KMS-11 (cell line): ENCODE measurements at regions not wholly inside any gene's neighbourhood (a gene's known extent, or its start where the extent isn't known, plus 50 kb on each side); places are given as distances from the start of the nearest gene placed in this dataset.

Experiments used
- H2AFZ ChIP-seq: fragments of 200-600 bp; sonication (generic); 2 replicates; pipeline ENCODE4 v1.6.1; 2016; ENCODE audit warnings: antibody characterized with exemption, mixed run types, low read depth
- H3K27ac ChIP-seq: fragments of 200-600 bp; sonication (generic); 2 replicates; pipeline ENCODE4 v1.6.1; 2016; ENCODE audit warnings: mild to moderate bottlenecking, mixed run types
- H3K27me3 ChIP-seq: fragments of 200-600 bp; sonication (generic); 2 replicates; pipeline ENCODE4 v1.6.1; 2017; ENCODE audit warnings: mild to moderate bottlenecking, low read depth, mixed run types, moderate library complexity; ENCODE audit not compliant: insufficient read depth
- H3K36me3 ChIP-seq: fragments of 200-600 bp; sonication (generic); 2 replicates; pipeline ENCODE4 v1.6.1; 2017; ENCODE audit warnings: mild to moderate bottlenecking, mixed run types; ENCODE audit not compliant: insufficient read depth
- H3K4me1 ChIP-seq: fragments of 200-600 bp; sonication (generic); 2 replicates; pipeline ENCODE4 v1.6.1; 2016; ENCODE audit warnings: mild to moderate bottlenecking, low read depth, mixed run types; ENCODE audit not compliant: poor library complexity, severe bottlenecking
- H3K4me2 ChIP-seq: fragments of 200-600 bp; sonication (generic); 2 replicates; pipeline ENCODE4 v1.7.0; 2016; ENCODE audit warnings: mild to moderate bottlenecking, mixed run types
- H3K4me3 ChIP-seq: fragments of 200-600 bp; sonication (generic); IDR thresholded peaks from 2 replicates; pipeline ENCODE4 v1.6.1; 2017; ENCODE audit warnings: low read depth, low read length, mixed read lengths; ENCODE audit not compliant: insufficient read depth
- H3K79me2 ChIP-seq: fragments of 200-600 bp; sonication (generic); 2 replicates; pipeline ENCODE4 v1.6.1; 2016; ENCODE audit warnings: low read depth, mixed run types; ENCODE audit not compliant: insufficient read depth
- H3K9ac ChIP-seq: fragments of 200-600 bp; sonication (generic); 2 replicates; pipeline ENCODE4 v1.6.1; 2016; ENCODE audit warnings: mild to moderate bottlenecking, mixed run types
- H4K20me1 ChIP-seq: fragments of 200-600 bp; sonication (generic); 2 replicates; pipeline ENCODE4 v1.6.1; 2016; ENCODE audit warnings: mild to moderate bottlenecking, mixed run types; ENCODE audit not compliant: insufficient read depth
- CTCF ChIP-seq: fragments of 200-600 bp; sonication (generic); conservative IDR thresholded peaks from 2 replicates; pipeline ENCODE4 v1.6.1; 2017; ENCODE audit warnings: low read depth, mild to moderate bottlenecking, antibody characterized with exemption, low read length, moderate library complexity, mixed read lengths

- no peaks in the 10 kb centered on the region for H4K20me1 ChIP-seq
- no peaks in the 10 kb centered on the region for H3K4me1 ChIP-seq
- no peaks in the 10 kb centered on the region for H3K36me3 ChIP-seq
- no peak overlapping the region for H3K4me2 ChIP-seq
- TF ChIP-seq CTCF: no peak
- H3K9ac ChIP-seq: no peak overlapping the region
- no peak overlapping the region for H3K4me3 ChIP-seq
- H2AFZ ChIP-seq: no peak overlapping the region
- H3K79me2 ChIP-seq: no peaks in the 10 kb centered on the region
- H3K27ac ChIP-seq: no peak overlapping the region
- no peaks in the 10 kb centered on the region for H3K27me3 ChIP-seq
Observed at GRCh38 chr2:23012499-23012898, 372.5 kb upstream of the KLHL29 start.

- Histone ChIP-seq H3K79me2 (no peaks in the 10 kb centered on the region), H3K4me2 (no peak overlapping the region)
Observed at GRCh38 chr2:23015651-23016200, 369.3 kb upstream of the KLHL29 start.

GRCh38 chr2:23019476-23019875 lies 365.5 kb upstream of the KLHL29 start:
- no peaks in the 10 kb centered on the region for H3K36me3 ChIP-seq
- no peaks in the 10 kb centered on the region for H3K27me3 ChIP-seq
- no peaks in the 10 kb centered on the region for H4K20me1 ChIP-seq
- TF ChIP-seq CTCF: no peak
- no peak overlapping the region for H3K4me3 ChIP-seq
- no peak overlapping the region for H3K27ac ChIP-seq
- no peak overlapping the region for H3K4me2 ChIP-seq
- H3K9ac ChIP-seq: no peak overlapping the region
- H3K79me2 ChIP-seq: no peaks in the 10 kb centered on the region
- H2AFZ ChIP-seq: no peak overlapping the region
- no peaks in the 10 kb centered on the region for H3K4me1 ChIP-seq

More at GRCh38 chr2:23015651-23016200, 369.3 kb upstream of the KLHL29 start:
- Histone ChIP-seq H3K27me3 (no peaks in the 10 kb centered on the region), H2AFZ (no peak overlapping the region), H3K4me1 (no peaks in the 10 kb centered on the region), H3K9ac (no peak overlapping the region), H3K4me3 (no peak overlapping the region), H3K27ac (no peak overlapping the region), H3K36me3 (no peaks in the 10 kb centered on the region), H4K20me1 (no peaks in the 10 kb centered on the region)
- no peak for TF ChIP-seq CTCF

DNA sequence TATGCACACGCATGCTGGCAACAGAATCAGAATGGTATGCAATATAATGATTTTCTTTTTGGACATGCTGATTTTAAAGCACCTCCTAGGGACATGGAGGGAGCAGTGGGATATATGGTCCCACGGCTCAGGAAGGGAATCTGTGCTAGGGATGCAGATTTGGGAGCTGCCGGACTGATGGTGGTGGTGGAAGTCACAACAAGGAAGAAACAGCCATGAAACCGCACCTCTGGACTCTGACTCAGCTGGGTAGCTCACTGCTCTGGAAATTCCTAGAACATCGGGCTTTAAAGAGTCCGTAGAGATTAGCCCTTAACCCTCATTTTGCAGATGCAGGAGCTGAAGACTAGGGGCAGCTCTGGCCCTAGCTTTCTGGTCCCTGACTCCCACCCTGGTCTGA lies 364.3 kb upstream of the KLHL29 start:
- no peaks in the 10 kb centered on the region for H3K4me1 ChIP-seq
- H3K4me2 ChIP-seq: no peak overlapping the region
- H3K79me2 ChIP-seq: no peaks in the 10 kb centered on the region
- no peaks in the 10 kb centered on the region for H3K27me3 ChIP-seq
- no peak overlapping the region for H3K9ac ChIP-seq
- TF ChIP-seq CTCF: no peak
- no peak overlapping the region for H3K27ac ChIP-seq
- no peaks in the 10 kb centered on the region for H4K20me1 ChIP-seq
- H3K4me3 ChIP-seq: no peak overlapping the region
- H2AFZ ChIP-seq: no peak overlapping the region
- H3K36me3 ChIP-seq: no peaks in the 10 kb centered on the region
